DND-41 (cell line): ENCODE measurements at regions not wholly inside any gene's neighbourhood (a gene's known extent, or its start where the extent isn't known, plus 50 kb on each side); places are given as distances from the start of the nearest gene placed in this dataset.

Experiments
- EZH2 ChIP-seq: IDR thresholded peaks from 3 replicates; pipeline ENCODE4 v1.6.1; 2012; ENCODE audit warnings: borderline replicate concordance, low read depth, mild to moderate bottlenecking, moderate library complexity, low read length, inconsistent platforms; ENCODE audit not compliant: severe bottlenecking
- TF ChIP-seq, protein P1 (sequence below): IDR thresholded peaks from 2 replicates; pipeline ENCODE4 v1.5.1; 2012; ENCODE audit warnings: borderline replicate concordance, low read length, moderate library complexity, mild to moderate bottlenecking; ENCODE audit not compliant: poor library complexity, severe bottlenecking; ENCODE audit errors: extremely low read depth

DNA sequence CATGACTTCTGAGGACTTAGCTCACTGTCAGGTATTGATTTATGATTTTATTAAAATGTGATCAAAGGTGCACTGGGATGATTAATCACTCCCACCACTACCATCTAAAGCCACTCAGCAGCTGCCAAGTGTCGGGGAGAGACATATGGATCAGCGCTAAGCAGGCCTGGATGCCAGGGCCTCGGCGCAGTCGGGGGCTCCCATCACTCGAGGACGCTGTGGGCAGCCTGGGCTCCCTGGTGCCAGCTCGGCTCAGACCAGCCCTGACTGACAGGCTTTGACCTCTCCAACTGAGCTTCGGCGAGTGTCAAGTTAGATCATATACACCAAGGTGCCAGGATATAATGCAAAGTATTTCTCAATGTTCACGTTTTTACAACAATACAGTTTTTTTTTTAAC lies 267.7 kb downstream of the ACTR3B start:
- TF ChIP-seq, protein P1, sequence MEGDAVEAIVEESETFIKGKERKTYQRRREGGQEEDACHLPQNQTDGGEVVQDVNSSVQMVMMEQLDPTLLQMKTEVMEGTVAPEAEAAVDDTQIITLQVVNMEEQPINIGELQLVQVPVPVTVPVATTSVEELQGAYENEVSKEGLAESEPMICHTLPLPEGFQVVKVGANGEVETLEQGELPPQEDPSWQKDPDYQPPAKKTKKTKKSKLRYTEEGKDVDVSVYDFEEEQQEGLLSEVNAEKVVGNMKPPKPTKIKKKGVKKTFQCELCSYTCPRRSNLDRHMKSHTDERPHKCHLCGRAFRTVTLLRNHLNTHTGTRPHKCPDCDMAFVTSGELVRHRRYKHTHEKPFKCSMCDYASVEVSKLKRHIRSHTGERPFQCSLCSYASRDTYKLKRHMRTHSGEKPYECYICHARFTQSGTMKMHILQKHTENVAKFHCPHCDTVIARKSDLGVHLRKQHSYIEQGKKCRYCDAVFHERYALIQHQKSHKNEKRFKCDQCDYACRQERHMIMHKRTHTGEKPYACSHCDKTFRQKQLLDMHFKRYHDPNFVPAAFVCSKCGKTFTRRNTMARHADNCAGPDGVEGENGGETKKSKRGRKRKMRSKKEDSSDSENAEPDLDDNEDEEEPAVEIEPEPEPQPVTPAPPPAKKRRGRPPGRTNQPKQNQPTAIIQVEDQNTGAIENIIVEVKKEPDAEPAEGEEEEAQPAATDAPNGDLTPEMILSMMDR: no peak
- no peak for TF ChIP-seq EZH2
